ENCODE measurements at regions not wholly inside any gene's neighbourhood (a gene's known extent, or its start where the extent isn't known, plus 50 kb on each side); places are given as distances from the start of the nearest gene placed in this dataset.

DNA sequence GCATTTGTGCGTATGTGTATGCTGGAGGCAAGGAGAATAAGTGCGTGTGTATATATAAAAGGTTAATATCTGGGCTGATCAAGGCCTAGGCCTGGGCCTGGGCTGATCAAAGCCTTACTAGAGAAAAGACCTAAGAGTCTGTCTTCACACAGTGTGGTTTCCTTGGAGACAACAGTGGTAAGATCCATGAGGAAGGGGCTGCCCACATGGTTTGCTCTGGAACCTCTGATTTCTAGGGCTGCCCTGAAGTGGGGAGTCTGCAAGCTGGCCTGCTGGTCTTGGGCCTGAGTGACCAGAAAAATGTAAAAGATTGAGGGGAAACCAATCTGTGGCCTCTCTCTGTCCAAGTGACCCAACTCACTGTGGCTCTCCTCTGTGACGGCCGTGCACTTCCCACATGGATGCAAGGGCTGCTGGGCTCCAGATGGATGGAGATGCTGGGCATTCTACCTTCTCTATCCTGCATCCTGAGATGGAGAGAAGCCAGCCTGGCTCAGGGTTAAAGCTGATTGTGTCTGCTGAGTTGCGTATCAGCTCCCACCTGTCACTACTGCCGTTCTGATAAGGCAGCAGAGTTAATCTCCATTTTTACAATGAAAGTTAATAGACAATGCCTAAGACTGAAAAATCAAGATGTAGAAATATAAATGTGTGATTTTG is 90.3 kb upstream of the NXT1 start:
- TF ChIP-seq, protein P1, sequence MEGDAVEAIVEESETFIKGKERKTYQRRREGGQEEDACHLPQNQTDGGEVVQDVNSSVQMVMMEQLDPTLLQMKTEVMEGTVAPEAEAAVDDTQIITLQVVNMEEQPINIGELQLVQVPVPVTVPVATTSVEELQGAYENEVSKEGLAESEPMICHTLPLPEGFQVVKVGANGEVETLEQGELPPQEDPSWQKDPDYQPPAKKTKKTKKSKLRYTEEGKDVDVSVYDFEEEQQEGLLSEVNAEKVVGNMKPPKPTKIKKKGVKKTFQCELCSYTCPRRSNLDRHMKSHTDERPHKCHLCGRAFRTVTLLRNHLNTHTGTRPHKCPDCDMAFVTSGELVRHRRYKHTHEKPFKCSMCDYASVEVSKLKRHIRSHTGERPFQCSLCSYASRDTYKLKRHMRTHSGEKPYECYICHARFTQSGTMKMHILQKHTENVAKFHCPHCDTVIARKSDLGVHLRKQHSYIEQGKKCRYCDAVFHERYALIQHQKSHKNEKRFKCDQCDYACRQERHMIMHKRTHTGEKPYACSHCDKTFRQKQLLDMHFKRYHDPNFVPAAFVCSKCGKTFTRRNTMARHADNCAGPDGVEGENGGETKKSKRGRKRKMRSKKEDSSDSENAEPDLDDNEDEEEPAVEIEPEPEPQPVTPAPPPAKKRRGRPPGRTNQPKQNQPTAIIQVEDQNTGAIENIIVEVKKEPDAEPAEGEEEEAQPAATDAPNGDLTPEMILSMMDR (IDR thresholded peaks at IDR 0.05; ENCODE audit: borderline replicate concordance, insufficient read depth, low read depth, low read length) = no peak
- no peak overlapping the region for H3K4me3 ChIP-seq (ENCODE audit: low read depth, low read length)

DNA sequence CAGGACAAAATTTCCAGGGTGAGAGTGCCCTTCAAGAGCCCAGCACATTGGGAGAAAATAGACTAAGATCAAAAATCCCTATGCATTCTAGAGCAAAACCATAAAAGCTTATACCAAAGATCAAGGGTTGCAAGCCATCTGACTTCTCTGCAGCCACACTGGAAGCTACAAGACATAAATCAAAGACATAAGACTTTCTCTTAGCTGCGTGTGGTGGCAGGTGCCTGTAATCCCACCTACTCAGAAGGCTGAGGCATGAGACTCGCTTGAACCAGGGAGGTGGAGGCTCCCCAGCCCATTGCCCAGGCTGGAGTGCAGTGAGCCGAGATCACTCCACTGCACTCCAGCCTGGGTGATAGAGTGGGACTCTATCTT is 91.9 kb upstream of the NXT1 start:
- no peak overlapping the region for H3K4me3 ChIP-seq (ENCODE audit: low read depth, low read length)
- TF ChIP-seq, protein P1 (IDR thresholded peaks at IDR 0.05; ENCODE audit: borderline replicate concordance, insufficient read depth, low read depth, low read length) = no peak

DNA sequence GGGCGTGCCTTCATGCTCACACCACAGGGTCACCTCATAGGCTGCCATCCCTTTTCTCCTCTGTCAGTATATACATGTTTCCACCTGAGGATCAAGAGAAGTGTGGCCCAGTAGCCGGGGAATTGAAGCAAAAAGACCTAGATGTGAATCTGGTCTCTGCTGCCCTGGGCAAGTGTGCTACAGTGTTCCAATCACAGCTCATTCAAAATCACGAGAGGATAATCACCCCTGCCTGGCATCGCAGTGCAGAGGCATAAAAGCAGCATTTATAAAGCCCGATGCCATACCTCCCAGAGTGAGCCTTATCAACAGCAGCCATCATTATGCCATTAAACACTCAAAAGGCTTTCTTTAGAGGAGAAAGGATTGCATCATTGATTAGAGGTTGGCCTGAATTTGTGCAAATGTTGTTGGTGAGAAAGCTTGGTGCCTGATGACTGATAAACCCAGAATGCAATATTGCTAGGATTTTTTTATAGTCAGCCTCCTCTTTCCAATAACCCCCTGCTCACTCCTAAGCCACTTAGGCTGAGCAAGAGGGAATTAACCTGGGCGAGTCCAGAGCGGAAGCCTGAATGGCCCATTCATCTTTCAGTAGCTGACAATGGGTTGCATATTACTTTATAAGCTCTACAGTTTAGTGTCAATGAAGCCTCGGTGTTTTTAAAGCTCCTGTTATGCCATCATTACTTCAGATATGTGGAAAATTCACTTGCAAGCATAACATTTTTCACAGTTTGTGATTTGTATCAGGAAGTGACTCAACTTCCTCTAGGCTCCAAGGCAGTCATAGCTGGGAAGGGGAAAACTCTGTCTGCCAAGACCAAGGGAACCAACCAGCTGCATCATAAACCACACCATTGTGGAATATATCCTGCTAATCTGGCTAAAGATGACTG is 92.5 kb upstream of the NXT1 start:
- TF ChIP-seq, protein P1 (IDR thresholded peaks at IDR 0.05; ENCODE audit: borderline replicate concordance, insufficient read depth, low read depth, low read length) = no peak
- H3K4me3 ChIP-seq (ENCODE audit: low read depth, low read length) = no peak overlapping the region

DNA sequence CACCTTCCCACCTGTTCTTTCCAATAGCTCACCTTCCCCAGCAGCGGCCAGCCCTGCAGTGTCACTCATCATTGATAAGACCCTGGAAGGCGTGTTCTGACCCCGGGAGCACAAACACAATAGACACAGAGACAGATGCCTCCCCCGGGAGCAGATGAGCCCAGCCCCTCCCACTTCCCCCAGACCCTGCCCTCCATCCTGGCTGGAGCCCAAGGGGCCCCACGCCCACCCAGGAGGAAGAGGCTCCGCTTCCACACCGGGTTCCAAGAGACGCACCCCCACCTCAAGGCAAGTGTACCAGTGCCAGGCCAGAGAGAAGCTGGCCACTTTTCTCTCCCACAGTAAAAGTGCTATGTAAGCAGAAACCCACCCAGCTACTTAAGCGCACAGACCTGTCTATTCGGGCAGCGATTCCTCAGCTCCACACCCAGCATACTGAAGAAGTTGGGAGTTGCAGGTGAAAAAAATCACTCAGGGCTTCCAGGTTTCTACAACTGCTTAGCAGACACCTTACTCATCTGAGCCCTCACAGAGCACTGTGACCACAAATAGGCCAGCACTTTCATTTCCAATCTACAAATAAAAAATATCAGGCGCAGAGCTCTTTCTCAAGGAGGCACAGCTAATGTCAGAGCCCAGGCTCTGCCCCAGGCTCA is 93.4 kb upstream of the NXT1 start:
- TF ChIP-seq, protein P1 (IDR thresholded peaks at IDR 0.05; ENCODE audit: borderline replicate concordance, insufficient read depth, low read depth, low read length) = no peak
- H3K4me3 ChIP-seq (ENCODE audit: low read depth, low read length) = no peak overlapping the region

DNA sequence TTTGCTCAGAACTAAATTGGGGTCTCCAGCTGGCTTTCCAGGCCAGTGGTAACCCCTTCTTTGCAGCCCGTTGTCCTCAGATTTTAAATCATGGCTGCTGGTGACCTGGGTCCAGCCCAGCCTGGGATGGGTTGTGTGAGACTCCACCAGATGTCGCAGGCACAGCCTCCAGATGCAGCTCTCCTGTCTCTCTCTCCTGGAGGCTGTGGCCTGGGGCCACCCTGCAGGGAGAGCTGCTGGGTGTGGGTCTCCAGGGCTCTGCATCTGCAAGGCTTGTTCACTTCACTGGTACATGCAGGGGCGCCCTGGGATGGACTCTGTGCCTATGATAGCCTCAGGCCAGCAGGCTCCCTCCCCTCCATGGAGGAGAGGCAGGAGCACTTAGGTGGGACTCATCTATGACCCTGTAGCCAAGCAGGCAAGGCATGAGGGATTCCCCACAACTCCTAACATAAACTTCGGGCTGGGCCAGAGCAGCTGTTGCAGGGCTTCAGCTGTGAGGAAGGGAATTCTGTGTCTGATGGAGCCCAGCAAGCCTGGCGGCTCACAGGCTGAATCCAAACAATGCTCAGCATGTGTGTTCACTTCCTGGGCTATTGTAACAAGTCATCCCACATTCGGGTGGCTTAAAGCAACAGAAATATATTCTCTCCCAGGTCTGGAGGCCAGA is 94.7 kb upstream of the NXT1 start:
- TF ChIP-seq, protein P1 (IDR thresholded peaks at IDR 0.05; ENCODE audit: borderline replicate concordance, insufficient read depth, low read depth, low read length) = no peak
- no peak overlapping the region for H3K4me3 ChIP-seq (ENCODE audit: low read depth, low read length)

DNA sequence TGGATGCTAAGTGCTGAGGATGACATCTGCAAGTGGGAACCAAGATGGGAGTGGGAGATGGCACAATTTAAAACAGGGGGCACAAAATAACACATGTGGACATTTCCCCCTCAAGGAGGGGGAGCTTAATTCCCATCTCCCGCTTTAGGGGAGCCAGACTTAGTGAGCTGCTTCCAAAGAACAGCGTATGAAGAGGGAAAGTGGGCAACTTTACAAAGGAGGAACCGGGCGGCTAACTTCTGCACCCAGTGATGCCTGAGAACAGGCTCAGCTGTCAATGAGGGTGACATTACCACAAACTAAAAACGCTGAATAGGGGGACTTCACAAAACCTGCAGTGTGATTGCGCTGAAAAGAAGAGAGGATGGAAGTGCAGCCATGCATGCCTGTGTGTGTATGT is 95.5 kb upstream of the NXT1 start:
- TF ChIP-seq, protein P1 (IDR thresholded peaks at IDR 0.05; ENCODE audit: borderline replicate concordance, insufficient read depth, low read depth, low read length) = no peak

More for the DNA sequence above, 95.5 kb upstream of the NXT1 start:
- H3K4me3 ChIP-seq (ENCODE audit: low read depth, low read length) = no peak overlapping the region
